ENCODE measurements at regions not wholly inside any gene's neighbourhood (a gene's known extent, or its start where the extent isn't known, plus 50 kb on each side); places are given as distances from the start of the nearest gene placed in this dataset.

DNA sequence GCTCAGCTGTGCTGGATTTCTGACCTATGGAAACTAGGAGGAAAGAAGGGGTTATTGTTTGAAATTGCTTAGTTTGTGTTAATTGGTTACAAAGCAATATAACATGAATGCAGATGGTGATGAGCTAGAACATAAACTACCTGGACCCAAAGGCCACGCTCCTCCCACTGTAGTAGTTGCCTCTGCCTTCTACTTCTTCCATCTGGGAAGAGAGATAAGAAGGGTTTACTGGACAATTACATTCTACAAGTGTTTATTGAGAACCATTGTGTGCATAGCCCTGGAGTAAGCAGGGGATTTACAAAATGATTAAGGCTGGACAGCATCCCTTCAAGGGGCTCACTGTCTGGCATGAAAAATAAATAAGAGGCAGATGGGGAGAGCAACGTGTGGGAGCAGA lies 355.3 kb upstream of the TRPC7 start:
- Histone ChIP-seq H3K79me2 (replicated peaks; ENCODE audit: insufficient read depth) (no peaks in the 10 kb centered on the region), H3K4me2 (no peak overlapping the region), H4K20me1 (replicated peaks; ENCODE audit: insufficient read depth) (no peaks in the 10 kb centered on the region), H3K27me3 (ENCODE audit: insufficient read depth) (no peaks in the 10 kb centered on the region), H3F3A (replicated peaks; ENCODE audit: low read depth) (no peaks in the 10 kb centered on the region), H2AFZ (no peak overlapping the region), H3K27ac (ENCODE audit: low read depth) (no peak overlapping the region), H3K4me1 (ENCODE audit: insufficient read depth) (peaks cover 8% of the 10 kb centered on the region; the same call in 1 of the 2 replicates), H3K36me3 (ENCODE audit: insufficient read depth) (no peaks in the 10 kb centered on the region), H3K4me3 (no peak overlapping the region), H3K9me2 (ENCODE audit: insufficient read depth) (peaks cover 5% of the 10 kb centered on the region; the same call in 1 of the 2 replicates)
- Mint-ChIP-seq H3K4me3 (no peak overlapping the region), H3K4me1 (peaks cover 8% of the 10 kb centered on the region), H3K36me3 (ENCODE audit: low read depth) (no peaks in the 10 kb centered on the region), H3K27ac (no peak overlapping the region), H3K9me3 (no peaks in the 10 kb centered on the region; the same call in 2 of the 3 replicates), H3K27me3 (ENCODE audit: insufficient read depth, low read depth, poor library complexity) (peaks cover 2% of the 10 kb centered on the region)
- no peak for DNase-seq (ENCODE audit: low spot score)
- TF ChIP-seq, protein P1, sequence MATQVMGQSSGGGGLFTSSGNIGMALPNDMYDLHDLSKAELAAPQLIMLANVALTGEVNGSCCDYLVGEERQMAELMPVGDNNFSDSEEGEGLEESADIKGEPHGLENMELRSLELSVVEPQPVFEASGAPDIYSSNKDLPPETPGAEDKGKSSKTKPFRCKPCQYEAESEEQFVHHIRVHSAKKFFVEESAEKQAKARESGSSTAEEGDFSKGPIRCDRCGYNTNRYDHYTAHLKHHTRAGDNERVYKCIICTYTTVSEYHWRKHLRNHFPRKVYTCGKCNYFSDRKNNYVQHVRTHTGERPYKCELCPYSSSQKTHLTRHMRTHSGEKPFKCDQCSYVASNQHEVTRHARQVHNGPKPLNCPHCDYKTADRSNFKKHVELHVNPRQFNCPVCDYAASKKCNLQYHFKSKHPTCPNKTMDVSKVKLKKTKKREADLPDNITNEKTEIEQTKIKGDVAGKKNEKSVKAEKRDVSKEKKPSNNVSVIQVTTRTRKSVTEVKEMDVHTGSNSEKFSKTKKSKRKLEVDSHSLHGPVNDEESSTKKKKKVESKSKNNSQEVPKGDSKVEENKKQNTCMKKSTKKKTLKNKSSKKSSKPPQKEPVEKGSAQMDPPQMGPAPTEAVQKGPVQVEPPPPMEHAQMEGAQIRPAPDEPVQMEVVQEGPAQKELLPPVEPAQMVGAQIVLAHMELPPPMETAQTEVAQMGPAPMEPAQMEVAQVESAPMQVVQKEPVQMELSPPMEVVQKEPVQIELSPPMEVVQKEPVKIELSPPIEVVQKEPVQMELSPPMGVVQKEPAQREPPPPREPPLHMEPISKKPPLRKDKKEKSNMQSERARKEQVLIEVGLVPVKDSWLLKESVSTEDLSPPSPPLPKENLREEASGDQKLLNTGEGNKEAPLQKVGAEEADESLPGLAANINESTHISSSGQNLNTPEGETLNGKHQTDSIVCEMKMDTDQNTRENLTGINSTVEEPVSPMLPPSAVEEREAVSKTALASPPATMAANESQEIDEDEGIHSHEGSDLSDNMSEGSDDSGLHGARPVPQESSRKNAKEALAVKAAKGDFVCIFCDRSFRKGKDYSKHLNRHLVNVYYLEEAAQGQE (IDR thresholded peaks at IDR 0.05; ENCODE audit: unreplicated experiment) = no peak
- no peak for TF ChIP-seq NANOG (IDR thresholded peaks at IDR 0.05; ENCODE audit: borderline replicate concordance)
- TF ChIP-seq POLR2AphosphoS5 (IDR thresholded peaks at IDR 0.05; ENCODE audit: low read depth) = no peak
- TF ChIP-seq STAT1 (IDR thresholded peaks at IDR 0.05; ENCODE audit: unreplicated experiment) = no peak
- TF ChIP-seq ZNF114 (CRISPR knock-in tag; IDR thresholded peaks at IDR 0.05) = no peak
- TF ChIP-seq ZNF462 (CRISPR knock-in tag; IDR thresholded peaks at IDR 0.05) = no peak
- no peak for ATAC-seq

Measured in GM23338 (cell line).